Fibroblast of the conjunctiva (primary cell): ENCODE measurements at regions not wholly inside any gene's neighbourhood (a gene's known extent, or its start where the extent isn't known, plus 50 kb on each side); places are given as distances from the start of the nearest gene placed in this dataset.

Experiments
- DNase-seq: peaks from one replicate; pipeline ENCODE4 v3.0.0-alpha.2; 2010; ENCODE audit warnings: low read depth

DNA sequence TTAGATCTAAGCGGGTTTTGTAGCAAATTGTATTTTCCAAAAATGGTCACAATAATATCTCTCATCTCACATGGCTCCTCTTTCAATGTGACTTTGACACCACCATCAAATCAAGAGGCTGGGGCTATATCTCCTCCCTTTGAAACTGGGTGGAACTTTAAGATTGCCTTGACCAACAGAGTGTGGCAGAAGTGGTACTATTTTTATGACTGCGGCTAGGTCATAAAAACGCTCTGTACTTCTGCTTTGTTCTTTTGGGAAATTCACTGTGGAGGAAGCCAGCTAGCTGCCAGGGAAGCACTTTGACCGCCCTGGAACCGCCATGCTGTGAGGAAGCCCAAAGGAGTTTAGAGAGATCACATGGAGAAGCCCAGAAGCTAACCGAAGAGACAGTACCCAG is 50.7 kb upstream of the ACOT11 start:
- no peak for DNase-seq

DNA sequence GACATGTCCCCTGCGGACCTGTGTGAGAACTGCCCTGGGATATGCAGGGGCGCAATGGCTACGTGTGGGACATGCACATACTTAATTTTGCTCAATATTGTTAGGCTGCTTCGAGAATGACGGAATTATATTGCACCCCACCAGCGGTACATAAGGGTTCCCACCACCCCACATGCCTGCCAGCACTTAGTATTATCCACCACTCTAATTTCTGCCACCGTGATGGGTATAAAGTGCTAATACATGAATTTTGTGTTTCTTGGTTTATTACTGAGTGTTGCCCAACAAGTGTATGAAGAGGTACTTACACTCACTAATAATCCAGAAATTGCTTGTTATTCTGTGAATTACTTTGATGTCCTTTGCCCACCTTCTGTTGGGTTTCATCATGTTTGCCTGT is 52.1 kb upstream of the ACOT11 start:
- no peak for DNase-seq

DNA sequence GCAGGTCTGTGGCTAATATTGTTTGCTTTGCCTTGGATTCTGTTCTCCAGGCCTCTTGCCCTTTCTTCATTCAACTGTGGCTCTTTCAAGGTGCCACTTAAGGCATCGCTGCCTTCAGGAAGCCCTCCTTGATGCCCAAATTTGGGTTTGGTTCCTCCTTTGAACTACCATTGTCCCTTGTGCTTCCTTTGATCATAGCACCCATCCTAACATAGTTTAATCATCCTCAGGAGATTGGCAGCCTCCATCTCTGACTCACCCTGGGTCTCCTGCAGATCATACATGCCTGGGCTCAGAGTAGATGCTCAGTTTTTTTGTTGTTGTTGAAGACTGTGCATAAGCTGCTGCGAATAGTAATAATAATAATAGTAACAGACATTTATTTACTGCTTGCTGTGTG is 54.4 kb upstream of the ACOT11 start:
- no peak for DNase-seq

DNA sequence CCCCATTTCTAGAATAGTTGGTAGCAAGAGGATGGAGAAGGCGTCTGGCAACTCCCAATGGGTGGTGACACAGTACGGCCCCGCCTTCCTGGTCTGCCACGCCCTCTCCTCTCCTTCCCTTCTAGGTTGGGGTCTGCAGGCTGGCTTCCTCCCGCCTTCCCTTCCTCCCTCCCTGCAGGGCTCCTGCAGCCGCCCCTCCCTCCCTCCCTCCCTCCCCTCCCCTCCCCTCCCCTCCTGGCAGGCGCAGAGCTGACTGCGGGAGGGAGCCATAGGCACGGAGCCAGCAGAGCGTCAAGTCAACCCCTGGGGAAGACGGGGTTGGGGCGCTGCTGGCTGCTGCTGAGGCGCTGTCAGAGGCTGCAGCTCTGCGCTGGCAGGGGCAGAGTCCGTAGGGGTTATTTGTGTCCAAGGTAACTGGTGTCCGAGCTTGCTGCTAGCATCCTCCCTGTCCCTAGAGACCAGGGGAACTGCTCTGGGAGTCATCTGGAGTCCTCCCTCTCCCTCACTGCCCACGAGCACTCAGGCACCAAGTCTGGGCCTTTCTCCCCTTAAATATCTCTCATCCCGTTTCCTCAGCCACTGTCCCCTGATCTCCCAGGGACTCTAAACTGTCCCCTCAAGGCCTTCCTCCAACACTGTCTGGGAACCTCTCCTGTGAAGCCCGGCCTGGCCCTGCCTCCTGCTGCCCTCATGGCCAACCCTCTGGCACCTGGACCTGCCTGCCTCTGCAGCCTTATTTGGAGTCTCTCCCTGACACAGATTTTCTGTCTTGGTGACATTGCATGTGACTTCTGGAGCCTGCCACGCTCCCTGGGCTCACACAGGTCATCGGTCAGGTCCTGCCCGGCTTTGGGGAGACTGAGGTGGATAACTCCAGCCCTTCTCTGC is 57.4 kb upstream of the ACOT11 start:
- no peak for DNase-seq

DNA sequence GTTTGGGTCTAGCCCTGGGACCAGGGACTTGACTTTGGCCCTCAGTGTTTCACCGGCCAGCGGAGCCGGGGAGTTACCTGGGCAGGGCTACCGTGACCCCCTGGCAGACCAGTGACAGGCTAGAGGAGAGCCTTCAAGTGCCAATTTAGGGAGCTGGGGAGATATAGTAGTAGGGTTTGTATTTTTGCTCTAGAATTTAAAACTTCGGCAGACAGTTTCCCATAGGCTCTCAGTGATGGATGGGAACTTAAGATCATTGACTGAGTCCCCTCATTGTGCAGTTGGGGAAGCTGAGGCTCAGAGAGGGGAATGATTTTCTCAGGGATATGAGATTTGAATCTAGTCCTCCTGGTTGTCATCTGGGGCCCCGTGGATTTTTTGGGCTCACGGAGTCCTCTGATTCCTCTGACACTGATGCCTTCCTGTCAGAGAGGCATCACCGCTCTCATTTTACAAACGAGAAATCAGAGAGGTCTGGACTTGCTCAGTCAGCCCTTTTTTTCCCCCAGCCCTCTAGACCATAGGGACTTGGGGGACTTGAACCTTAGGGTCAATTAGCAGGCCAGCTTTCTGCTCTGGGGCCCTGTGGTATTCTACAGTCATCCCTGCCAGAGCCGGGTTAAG is 58.3 kb upstream of the ACOT11 start:
- DNase-seq = no peak

DNA sequence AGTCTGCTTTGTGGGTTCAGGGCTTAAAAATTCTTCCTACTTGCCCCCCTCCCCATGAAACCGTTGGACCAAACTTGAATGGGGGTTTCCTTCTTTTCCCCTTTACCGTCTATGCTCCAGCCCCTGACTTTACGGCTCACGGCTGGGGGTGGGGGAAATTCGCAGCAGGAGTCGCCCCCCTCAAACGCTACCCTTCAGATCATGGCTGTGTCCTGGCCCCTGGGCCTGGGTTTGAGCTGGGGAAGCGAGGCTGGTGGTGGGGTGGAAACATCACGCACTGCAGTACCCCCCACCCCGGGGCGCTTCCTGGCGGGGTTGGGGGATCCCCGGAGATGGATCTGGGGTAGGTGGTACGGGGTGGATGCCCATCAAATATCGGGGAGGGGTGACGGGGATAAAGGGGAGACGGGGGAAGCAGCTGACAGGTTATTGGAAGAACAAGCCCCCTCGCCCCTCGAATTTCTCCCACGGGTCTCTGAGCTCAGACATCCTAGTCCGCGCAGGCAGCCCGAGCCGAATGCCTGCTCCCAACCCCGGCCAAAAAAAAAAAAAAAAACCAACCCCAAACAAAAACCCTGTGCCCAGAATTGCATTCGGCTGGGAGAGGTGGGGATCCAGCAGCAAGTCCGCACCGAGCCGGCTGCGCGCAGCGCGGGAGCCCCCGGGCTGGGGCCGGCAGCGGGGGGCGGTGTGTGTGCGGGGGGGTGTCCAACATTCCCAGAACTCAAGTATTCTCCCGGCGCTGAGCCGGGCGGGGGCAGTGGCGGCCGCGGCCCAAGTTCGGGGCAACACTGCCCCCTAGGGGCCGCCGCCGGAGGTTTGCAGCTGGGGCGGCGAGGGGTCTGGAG is 59.0 kb upstream of the ACOT11 start:
- peak; percentile 46 for DNase-seq

DNA sequence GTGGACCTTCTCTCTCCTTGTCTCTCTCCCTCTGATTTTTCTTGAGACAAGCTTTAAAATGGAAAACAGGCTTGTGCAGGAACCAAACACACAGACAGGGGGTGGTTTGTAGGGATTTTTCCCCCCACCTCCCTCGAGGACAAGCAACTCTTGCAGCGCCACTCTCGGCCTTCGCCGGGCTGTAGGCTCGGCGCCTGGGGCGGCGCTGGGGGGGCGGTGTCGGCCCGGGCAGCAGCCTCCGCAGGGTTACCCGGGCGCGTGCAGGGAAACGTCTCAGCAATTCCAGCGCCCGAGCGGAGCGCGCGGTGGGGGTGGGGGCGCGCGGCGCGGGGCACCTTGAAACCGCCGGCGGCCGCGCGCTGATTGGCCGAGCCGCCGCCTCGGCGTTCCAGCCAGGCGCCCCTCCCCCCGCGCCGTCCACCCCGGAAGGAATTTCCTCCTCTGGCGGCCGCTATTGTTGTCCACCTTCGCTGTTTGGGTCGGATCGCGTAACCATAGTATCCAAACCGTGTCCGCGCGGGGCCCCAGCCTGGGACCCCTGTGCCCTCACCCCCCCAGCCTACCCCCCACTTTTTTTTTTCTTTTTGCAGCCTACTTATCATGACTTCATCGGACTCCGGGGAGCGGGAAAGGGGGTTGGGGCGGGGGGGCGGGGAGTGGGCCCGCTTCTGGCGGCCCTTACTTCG is 59.8 kb upstream of the ACOT11 start:
- peak; percentile 70 for DNase-seq

DNA sequence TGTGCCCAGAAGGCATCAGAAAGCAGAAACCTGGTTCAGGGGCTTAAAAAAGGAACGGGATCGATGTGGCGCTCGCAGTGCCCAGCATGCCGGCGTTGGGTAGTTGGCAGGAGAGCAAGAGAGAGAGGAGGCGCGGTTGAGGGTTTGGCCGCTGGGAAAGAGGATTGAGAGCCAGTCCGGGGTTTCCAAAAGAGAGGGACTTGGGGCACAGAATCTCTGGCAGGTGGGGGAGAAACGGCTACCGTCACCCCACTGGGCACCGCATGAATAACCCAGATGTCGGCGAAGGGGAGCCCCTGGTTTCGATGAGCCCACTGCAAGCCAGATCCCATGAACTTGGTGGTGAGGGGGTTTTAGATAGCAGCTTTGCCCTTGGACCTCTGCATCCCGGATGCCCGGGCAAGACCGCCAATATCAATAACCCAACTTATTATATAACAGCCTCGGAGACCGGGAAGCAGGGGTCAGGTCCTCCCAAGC is 60.4 kb upstream of the ACOT11 start:
- DNase-seq = no peak

DNA sequence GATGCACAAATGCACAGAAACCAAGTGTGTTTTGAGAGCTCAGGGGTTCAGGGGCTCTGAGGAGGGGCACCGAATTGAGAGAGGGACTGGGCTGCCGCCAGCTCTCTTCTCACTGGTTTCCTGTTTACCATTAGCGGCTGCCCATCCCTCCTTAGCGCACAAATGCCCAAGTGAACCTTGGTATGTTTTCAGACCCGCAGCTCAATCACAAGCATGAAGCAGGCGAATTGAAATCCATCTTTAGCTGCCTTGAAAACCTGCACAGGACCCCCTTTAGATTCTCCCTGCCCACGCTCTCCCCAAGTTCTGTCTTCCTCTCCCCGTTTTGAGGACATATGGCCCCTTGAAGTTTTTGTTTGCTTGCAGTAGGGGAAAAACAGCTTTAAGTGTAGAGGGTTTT is 61.1 kb upstream of the ACOT11 start:
- no peak for DNase-seq

DNA sequence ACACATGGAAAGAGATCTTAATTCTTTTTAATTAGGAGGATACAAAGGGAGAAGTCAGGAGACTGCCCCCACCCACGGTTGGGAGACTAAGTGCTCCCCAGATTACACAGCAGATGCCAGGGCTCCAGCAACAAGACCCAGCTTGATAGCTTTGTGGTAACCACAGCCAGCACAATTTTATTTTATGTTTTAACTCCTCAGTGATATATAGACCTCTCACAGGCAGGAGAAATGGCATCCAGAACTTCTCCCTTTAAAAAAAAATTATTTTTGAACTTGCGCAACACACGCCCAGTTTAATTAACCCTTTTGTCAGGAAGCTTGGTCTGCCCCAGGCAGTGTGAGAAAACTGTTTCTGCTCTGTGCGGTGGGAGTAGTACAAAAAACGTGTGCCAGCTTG is 62.6 kb upstream of the ACOT11 start:
- DNase-seq = no peak

DNA sequence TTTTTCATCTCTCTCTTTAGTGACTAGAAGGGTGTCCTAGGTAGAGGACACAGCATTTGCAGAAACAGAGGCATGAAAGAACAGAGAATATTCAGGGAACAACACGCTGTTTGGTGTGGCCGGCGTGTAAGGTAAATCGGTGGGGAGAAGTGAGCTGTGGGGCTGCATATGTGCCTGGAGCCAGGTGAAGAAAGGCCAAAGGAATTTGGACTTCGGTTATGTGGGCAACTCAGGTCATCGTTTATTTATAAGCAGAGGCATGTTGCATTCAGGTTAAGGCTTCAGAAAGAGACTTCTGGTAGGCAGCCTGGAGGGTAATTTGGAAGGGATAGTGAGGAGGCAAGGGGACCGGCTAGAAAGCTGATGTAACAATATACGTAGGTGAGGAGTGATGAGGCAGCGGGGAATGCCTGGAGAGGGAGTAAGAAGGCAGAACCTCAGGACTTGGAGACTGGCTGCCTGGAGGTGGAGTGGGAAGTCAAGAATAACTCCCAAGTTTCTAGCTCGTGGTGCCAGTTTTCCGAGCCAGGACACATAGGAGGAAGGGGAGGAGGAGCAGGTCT is 64.1 kb upstream of the ACOT11 start:
- DNase-seq = no peak

DNA sequence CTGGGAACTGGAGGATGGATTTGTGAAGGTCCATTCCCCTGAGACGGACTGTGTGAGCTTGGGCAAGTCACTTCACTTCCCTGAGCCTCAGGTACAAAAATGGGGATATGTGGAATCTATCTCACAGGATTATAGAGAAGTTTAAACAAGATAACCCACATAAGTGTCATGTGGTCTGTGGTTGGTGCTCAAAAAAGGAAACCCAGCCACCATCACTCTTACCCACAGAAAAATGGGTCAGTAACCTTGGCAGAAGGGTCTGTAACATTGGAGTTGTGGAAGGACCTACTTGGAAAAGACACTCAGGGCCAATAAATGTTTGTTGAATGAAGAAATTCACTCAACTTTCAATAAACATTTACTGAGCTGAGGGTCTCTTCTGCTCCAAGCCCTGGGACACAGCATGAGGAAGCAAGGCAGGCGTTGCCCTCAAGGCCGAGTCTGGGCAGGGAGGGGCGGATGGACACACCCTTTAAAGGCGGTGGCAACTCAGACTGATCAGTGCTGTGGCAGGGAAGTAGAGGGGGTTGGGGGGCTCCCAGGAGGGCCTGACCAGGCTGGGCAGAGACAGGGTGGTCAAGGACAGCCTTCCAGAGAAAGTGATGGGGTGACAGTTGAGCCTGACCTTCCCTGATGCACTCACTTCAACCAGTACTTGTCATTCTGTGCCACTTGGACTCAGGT is 66.7 kb upstream of the ACOT11 start:
- DNase-seq = no peak

DNA sequence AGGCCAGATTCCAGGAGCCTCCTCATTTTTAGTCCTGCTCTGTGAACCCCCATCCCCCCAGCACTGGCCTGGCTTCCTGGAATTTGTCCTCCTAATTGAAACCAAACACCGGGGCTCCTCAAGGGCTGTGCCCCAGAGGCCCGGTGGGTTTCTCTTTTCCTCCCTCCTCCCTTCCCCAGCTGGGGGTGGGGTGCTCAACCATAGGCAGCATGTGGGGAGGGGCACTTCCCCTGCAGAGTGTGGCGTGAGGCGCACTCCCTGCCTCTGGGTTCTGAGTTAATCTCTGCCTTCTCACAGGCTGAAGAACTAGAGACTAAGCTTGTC is 67.5 kb upstream of the ACOT11 start:
- DNase-seq = no peak

DNA sequence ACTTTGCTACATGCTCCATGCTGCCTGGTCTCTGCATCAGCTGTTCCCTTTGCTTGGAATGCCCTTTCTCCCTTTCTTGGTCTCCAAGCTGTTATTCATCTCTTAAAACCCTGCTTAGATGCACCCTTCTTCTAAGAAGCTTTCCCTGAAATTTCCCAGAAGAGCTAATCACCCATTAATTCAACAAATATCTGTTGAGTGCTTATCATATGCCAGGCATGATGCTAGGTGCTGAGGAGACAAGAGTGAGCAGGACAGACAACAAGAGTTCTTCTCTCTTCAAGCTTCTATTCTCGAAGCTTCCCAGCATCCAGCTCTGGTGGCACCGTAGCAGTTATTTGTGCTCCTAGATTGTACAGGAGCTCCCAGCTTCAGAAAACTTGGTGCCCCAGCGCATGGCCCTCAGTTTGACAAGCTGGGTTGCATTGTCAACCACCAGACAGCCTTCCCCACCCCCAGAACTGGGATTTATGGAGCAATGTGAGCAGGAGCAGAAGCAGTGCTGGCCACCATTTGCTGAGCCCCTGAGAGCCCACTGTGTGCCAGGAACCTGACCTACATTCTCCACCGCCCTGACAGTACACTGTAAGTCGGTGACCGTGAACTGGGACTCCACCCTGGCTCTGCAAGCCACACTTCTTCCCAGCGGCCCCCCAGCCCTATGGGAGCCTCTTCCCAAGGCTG is 68.0 kb upstream of the ACOT11 start:
- no peak for DNase-seq

DNA sequence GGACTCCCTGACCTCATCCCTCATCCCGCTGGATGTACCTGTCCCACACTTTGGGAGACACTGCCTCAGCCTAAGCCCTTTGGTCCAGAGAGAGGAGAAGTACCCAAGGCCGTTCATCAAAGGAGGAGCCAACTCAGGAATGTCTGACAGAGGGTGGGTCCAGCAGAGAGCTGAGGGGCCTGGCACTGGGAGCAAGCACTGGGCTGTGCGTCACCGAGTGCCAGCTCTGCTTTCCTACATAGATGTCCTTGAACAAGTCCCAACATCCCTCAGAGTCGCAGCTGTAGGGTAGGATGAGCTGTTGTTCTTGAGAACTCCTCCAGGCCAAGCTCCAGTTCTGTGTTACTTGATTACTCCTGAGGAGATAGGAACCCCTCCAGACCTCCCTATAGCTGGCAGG is 68.8 kb upstream of the ACOT11 start:
- no peak for DNase-seq

DNA sequence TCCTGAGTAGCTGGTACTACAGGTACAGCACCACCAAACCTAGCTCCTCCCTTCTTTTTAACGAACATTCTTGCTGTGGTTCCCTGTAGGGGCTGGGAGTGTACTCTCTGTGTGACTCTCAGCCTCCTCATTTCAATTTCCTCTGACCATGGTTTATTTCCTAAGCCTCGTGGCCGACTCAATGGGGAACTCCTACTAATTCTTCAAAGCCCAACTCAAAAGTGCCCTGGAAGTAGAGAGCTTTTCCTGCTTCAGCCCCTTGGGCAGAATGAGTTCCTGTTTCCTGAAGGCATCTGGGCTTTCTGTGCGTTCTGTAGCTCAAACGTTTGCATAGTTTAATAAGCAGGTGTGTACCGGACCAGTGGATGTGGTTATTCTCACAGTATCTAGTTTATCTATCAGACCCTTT is 70.9 kb upstream of the ACOT11 start:
- DNase-seq = no peak

DNA sequence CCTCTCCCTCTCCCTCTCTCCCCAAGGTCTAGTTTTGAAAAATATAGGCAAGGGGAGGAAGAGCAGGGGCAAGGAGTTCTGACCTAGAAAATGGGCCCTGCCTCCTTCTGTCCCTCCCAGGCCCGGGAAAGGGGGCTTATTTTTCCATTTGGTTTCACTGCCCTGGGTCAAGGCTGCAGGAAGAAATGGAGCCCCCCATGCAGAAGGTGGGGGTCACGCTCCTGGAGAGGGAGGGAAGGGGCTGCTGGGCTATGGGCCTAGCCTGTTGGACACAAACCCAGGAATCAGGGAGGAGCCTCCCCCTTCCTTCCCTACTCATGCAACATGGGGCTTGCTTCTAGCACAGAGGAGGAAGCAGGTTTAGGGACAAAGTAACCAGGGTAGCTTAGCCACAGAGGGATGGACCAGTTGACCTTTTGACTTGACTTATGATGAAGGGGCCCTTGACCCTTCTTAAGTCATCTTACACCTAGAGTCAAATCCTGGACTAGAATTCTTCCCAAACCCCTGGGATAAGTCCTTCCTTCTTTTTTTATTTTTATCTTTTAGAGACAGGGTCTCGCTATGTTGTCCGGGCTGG is 70.4 kb upstream of the SSBP3 start:
- DNase-seq = no peak

DNA sequence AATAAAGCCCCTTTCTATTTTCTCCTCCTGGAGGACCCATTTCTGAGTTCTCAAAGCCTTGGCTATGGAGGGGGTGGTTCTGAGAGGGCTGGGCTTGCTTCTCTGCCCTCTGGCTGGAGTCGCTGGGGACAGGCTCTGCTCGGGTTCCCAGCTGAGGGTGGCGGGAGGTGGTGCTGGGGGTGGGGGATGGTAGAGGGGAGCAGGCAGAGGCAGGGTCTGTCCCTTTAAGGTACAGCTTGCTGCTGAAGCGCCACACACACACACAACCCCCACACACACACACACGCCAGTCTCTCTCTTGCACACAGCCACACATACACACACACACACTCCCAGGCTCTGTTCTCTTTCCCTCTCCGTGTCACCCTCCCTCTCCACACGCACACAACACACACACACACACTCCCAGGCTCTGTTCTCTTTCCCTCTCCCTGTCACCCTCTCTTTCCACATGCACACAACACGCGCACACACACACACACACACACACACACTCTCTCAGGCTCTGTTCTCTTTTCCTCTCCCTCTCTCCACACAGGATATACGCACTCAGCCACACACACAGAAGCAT is 69.8 kb upstream of the SSBP3 start:
- no peak for DNase-seq

DNA sequence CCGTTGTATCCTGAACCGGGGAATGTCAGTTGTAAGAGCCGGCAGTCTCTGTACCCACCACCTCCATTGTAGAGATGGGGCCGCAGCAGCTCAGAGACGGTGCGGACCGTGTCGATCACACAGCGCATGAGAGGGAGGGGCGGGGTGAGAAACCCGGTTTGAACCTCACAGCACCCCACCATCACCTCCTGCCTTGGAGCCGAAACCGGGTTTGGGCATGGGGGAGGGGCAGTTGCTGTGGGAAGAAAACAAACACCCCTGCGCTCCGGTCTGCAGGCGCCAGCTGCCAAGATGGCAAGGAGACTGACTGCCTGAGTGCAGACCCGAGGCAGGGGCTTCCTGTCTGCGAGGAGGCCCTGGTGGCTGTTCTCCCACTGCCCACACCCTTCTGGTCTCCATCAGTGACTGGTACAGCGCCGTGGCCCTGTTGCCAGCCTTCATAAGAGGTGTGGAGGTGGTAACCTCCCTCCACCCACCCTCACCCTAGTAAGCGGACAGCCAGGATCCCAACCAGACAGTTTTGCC is 69.2 kb upstream of the SSBP3 start:
- no peak for DNase-seq
